HCT116 (cell line): ENCODE measurements at regions not wholly inside any gene's neighbourhood (a gene's known extent, or its start where the extent isn't known, plus 50 kb on each side); places are given as distances from the start of the nearest gene placed in this dataset.

Experiments used
- ATAC-seq: fragments of 200-7000 bp; cut with Tn5 transposase; 2 replicates; pipeline ENCODE4 v1.9.1; 2020; ENCODE audit warnings: mild to moderate bottlenecking, moderate library complexity
- BruUV-seq: library from RNA; stranded (reverse); fragments of 400-500 nt; replicated peaks from 2 replicates; lab custom pipeline; 2021; lab: Mats Ljungman, UMichigan
- CTCF ChIA-PET: fragments of 300-600 bp; sonication (Branson Sonifier 250); formaldehyde crosslinking; loops from one replicate; lab custom pipeline; 2021; ENCODE audit warnings: antibody characterized with exemption; lab: Charles Lee
- POLR2A ChIA-PET: fragments of 300-600, 350-600 bp; sonication (Branson Sonifier 250); formaldehyde crosslinking; loops from one replicate; lab custom pipeline; 2021; ENCODE audit warnings: antibody characterized with exemption; lab: Charles Lee
- RAD21 ChIA-PET, 2 experiments: fragments of 300-600 bp; sonication (Branson Sonifier 250); formaldehyde crosslinking; loops; one replicate each; lab custom pipeline; 2023; ENCODE audit warnings: low total read pairs in 2 of 2; ENCODE audit not compliant: uncharacterized antibody in 2 of 2, unreplicated experiment in 2 of 2, low non-redundant PET in 1 of 2; lab: Charles Lee
- DNase-seq: peaks from one replicate; pipeline ENCODE4 v3.0.0-alpha.2; 2010; ENCODE audit warnings: low read depth, low spot score
- H2AFZ ChIP-seq: fragments of 200-600 bp; shearing (Covaris generic), sonication (generic); 2 replicates; pipeline ENCODE4 v1.6.1; 2017; ENCODE audit warnings: low read depth, mixed run types, mixed read lengths, antibody characterized with exemption, low read length; ENCODE audit not compliant: poor library complexity, severe bottlenecking
- H3K27ac ChIP-seq: 2 replicates; pipeline ENCODE4 v1.5.1; 2012; ENCODE audit warnings: low read depth, low read length
- H3K27me3 ChIP-seq: fragments of 200-600 bp; sonication (generic); 2 replicates; pipeline ENCODE4 v1.6.1; 2016; ENCODE audit warnings: mixed run types, low read length, mixed read lengths; ENCODE audit not compliant: insufficient read depth
- H3K36me3 ChIP-seq, 2 experiments: fragments of 200-500 bp in 1 of 2; fragments of 200-600 bp in 1 of 2; sonication (Bioruptor generic) in 1 of 2; sonication (generic) in 1 of 2; 2 replicates each; pipeline versions ENCODE4 v1.5.1 to v1.6.1; 2014 to 2016; ENCODE audit warnings: low read length in 2 of 2, inconsistent platforms in 1 of 2, mixed read lengths in 1 of 2, mixed run types in 1 of 2; ENCODE audit not compliant: insufficient read depth in 2 of 2, control insufficient read depth in 1 of 2
- H3K4me1 ChIP-seq, 2 experiments: fragments of 200-600 bp in 1 of 2; sonication (generic) in 1 of 2; 2 replicates each; pipeline versions ENCODE4 v1.5.1 to v1.6.1; 2012 to 2017; ENCODE audit warnings: low read length in 2 of 2, inconsistent platforms in 1 of 2, mild to moderate bottlenecking in 1 of 2, mixed read lengths in 1 of 2, mixed run types in 1 of 2, moderate library complexity in 1 of 2; ENCODE audit not compliant: insufficient read depth in 2 of 2, control insufficient read depth in 1 of 2
- H3K4me2 ChIP-seq: fragments of 200-600 bp; sonication (generic); 2 replicates; pipeline ENCODE4 v1.6.1; 2017; ENCODE audit warnings: mixed run types, low read length, mixed read lengths
- H3K4me3 ChIP-seq, 2 experiments: fragments of 200-600 bp in 1 of 2; sonication (generic) in 1 of 2; replicated peaks in 1 of 2; 2 replicates each; pipeline ENCODE4 v1.5.1; 2011 to 2016; ENCODE audit warnings: low read length in 2 of 2, control low read depth in 1 of 2, low read depth in 1 of 2, mild to moderate bottlenecking in 1 of 2, mixed read lengths in 1 of 2, mixed run types in 1 of 2
- H3K79me2 ChIP-seq: fragments of 200-600 bp; sonication (generic); 2 replicates; pipeline ENCODE4 v1.6.1; 2017; ENCODE audit warnings: mild to moderate bottlenecking, mixed run types, low read length, moderate library complexity, mixed read lengths; ENCODE audit not compliant: insufficient read depth
- H3K9ac ChIP-seq: fragments of 200-600 bp; sonication (generic); 2 replicates; pipeline ENCODE4 v1.6.1; 2016; ENCODE audit warnings: low read length, mixed read lengths
- H3K9me2 ChIP-seq: fragments of 200-600 bp; sonication (generic), shearing (Covaris generic); 2 replicates; pipeline ENCODE4 v1.6.1; 2017; ENCODE audit warnings: mixed run types, mild to moderate bottlenecking, moderate library complexity; ENCODE audit not compliant: insufficient read depth
- H3K9me3 ChIP-seq, 2 experiments: fragments of 200-500 bp in 1 of 2; fragments of 200-600 bp in 1 of 2; sonication (Bioruptor generic) in 1 of 2; sonication (generic) in 1 of 2; 2 replicates each; pipeline ENCODE4 v1.6.1; 2014 to 2017; ENCODE audit warnings: low read length in 2 of 2, mixed read lengths in 2 of 2, inconsistent platforms in 1 of 2, low read depth in 1 of 2, mild to moderate bottlenecking in 1 of 2, mixed run types in 1 of 2, moderate library complexity in 1 of 2; ENCODE audit not compliant: control insufficient read depth in 1 of 2, insufficient read depth in 1 of 2
- H4K20me1 ChIP-seq: fragments of 200-600 bp; sonication (generic), shearing (Covaris generic); 2 replicates; pipeline ENCODE4 v1.6.1; 2017; ENCODE audit warnings: mixed run types, mild to moderate bottlenecking, moderate library complexity; ENCODE audit not compliant: insufficient read depth
- ATF3 ChIP-seq: IDR thresholded peaks from 2 replicates; pipeline ENCODE4 v1.6.1; 2012
- CBX3 ChIP-seq: IDR thresholded peaks from 2 replicates; pipeline ENCODE4 v1.6.1; 2012; ENCODE audit warnings: low read depth
- CEBPB ChIP-seq: IDR thresholded peaks from 2 replicates; pipeline ENCODE4 v1.6.1; 2012; ENCODE audit warnings: low read depth
- ELF1 ChIP-seq: IDR thresholded peaks from 2 replicates; pipeline ENCODE4 v1.6.1; 2012; ENCODE audit warnings: low read depth, borderline replicate concordance
- EZH2 ChIP-seq: fragments of 200-600 bp; sonication (generic); IDR thresholded peaks from 2 replicates; pipeline ENCODE4 v1.6.1; 2017; ENCODE audit warnings: antibody characterized with exemption, mixed run types
- EZH2phosphoT487 ChIP-seq: fragments of 200-600 bp; IDR thresholded peaks from 2 replicates; pipeline ENCODE4 v1.6.1; 2018; ENCODE audit warnings: antibody characterized with exemption, borderline replicate concordance
- FOSL1 ChIP-seq: IDR thresholded peaks from 2 replicates; pipeline ENCODE4 v1.6.1; 2012; ENCODE audit warnings: low read depth
- POLR2A ChIP-seq: IDR thresholded peaks from 2 replicates; pipeline ENCODE4 v1.7.0; 2011; ENCODE audit warnings: borderline replicate concordance; ENCODE audit not compliant: insufficient read depth, insufficient read length; ENCODE audit errors: extremely low read depth
- POLR2AphosphoS5 ChIP-seq: IDR thresholded peaks from 2 replicates; pipeline ENCODE4 v1.6.1; 2011; ENCODE audit warnings: mild to moderate bottlenecking, low read depth, low read length, moderate library complexity
- SP1 ChIP-seq: IDR thresholded peaks from 2 replicates; pipeline ENCODE4 v1.6.1; 2012; ENCODE audit warnings: low read depth
- SRF ChIP-seq: IDR thresholded peaks from 2 replicates; pipeline ENCODE4 v1.6.1; 2012; ENCODE audit warnings: low read depth
- TCF7L2 ChIP-seq: IDR thresholded peaks from 2 replicates; pipeline ENCODE4 v1.7.0; 2011; ENCODE audit warnings: borderline replicate concordance, inconsistent platforms; ENCODE audit not compliant: insufficient read depth, insufficient read length; ENCODE audit errors: extremely low read depth
- YY1 ChIP-seq: IDR thresholded peaks from 2 replicates; pipeline ENCODE4 v1.6.1; 2011; ENCODE audit warnings: low read length, low read depth, moderate library complexity, mild to moderate bottlenecking; ENCODE audit not compliant: insufficient replicate concordance; ENCODE audit errors: extremely low read depth
- ZFX ChIP-seq: fragments of 450-650 bp; IDR thresholded peaks from 2 replicates; pipeline ENCODE4 v1.6.1; 2017
- ZNF274 ChIP-seq: fragments of 200-500 bp; sonication (Bioruptor generic); IDR thresholded peaks from 2 replicates; pipeline ENCODE4 v1.6.1; 2014; ENCODE audit warnings: mild to moderate bottlenecking, low read depth, low read length, inconsistent platforms
- intact Hi-C: fragments of 100-400 bp; cut with micrococcal nuclease; formaldehyde crosslinking; loops from 2 replicates; pipeline ENCODE4 v1.10.0; 2022
- TF ChIP-seq, protein P1 (sequence below): IDR thresholded peaks from 2 replicates; pipeline ENCODE4 v1.6.1; 2012; ENCODE audit warnings: low read depth
- TF ChIP-seq, protein P2 (sequence below), 3 experiments: fragments of 200-600 bp in 1 of 3; sonication (generic) in 1 of 3; IDR thresholded peaks in 2 of 3; conservative IDR thresholded peaks in 1 of 3; 2 replicates each; pipeline ENCODE4 v1.5.1; 2012 to 2017; ENCODE audit warnings: low read depth in 2 of 3, low read length in 2 of 3, antibody characterized with exemption in 1 of 3, borderline replicate concordance in 1 of 3, control low read depth in 1 of 3, mild to moderate bottlenecking in 1 of 3, mixed read lengths in 1 of 3, mixed run types in 1 of 3, moderate library complexity in 1 of 3; ENCODE audit not compliant: insufficient read depth in 1 of 3
- TF ChIP-seq, protein P3 (sequence below): IDR thresholded peaks from 2 replicates; pipeline ENCODE4 v1.6.1; 2011; ENCODE audit warnings: mild to moderate bottlenecking, low read length, moderate library complexity; ENCODE audit not compliant: insufficient replicate concordance; ENCODE audit errors: extremely low read depth

DNA sequence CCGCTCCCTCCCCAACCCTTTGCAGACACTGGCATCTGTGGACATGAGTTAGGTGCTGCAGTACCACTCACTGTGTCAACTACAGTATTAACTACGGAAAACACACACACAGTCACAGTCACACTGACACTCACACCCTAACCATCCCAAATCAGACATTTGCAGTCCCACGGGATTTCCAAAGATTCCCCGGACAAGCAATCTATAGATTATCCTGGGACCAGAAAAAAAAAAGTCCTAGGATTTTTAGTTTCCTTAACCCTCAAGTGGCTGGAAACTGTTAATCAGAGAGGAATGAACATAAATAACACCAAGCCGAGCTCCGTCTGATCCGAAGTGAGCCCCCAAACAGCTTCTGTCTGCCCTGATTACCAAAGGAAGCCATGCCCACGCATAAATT lies 81.9 kb upstream of the DHRSX start:
- Histone ChIP-seq H2AFZ (no peak overlapping the region), H3K9me3 (no peaks in the 10 kb centered on the region), H3K9me2 (no peaks in the 10 kb centered on the region), H3K36me3 (no peaks in the 10 kb centered on the region), H3K27ac (no peak overlapping the region), H4K20me1 (no peaks in the 10 kb centered on the region), H3K4me2 (no peak overlapping the region), H3K79me2 (no peaks in the 10 kb centered on the region), H3K4me1 (peaks cover 8 to 11% of the 10 kb centered on the region in 2 experiments; a peak in 3 of 4 replicates), H3K9ac (no peak overlapping the region), H3K27me3 (no peaks in the 10 kb centered on the region), H3K4me3 (no peak overlapping the region)
- no TSS peak for BruUV-seq
- no peak for TF ChIP-seq TCF7L2
- no peak for TF ChIP-seq YY1
- no peak for TF ChIP-seq POLR2AphosphoS5
- TF ChIP-seq, protein P1, sequence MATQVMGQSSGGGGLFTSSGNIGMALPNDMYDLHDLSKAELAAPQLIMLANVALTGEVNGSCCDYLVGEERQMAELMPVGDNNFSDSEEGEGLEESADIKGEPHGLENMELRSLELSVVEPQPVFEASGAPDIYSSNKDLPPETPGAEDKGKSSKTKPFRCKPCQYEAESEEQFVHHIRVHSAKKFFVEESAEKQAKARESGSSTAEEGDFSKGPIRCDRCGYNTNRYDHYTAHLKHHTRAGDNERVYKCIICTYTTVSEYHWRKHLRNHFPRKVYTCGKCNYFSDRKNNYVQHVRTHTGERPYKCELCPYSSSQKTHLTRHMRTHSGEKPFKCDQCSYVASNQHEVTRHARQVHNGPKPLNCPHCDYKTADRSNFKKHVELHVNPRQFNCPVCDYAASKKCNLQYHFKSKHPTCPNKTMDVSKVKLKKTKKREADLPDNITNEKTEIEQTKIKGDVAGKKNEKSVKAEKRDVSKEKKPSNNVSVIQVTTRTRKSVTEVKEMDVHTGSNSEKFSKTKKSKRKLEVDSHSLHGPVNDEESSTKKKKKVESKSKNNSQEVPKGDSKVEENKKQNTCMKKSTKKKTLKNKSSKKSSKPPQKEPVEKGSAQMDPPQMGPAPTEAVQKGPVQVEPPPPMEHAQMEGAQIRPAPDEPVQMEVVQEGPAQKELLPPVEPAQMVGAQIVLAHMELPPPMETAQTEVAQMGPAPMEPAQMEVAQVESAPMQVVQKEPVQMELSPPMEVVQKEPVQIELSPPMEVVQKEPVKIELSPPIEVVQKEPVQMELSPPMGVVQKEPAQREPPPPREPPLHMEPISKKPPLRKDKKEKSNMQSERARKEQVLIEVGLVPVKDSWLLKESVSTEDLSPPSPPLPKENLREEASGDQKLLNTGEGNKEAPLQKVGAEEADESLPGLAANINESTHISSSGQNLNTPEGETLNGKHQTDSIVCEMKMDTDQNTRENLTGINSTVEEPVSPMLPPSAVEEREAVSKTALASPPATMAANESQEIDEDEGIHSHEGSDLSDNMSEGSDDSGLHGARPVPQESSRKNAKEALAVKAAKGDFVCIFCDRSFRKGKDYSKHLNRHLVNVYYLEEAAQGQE: no peak
- no peak for TF ChIP-seq CEBPB
- no peak for TF ChIP-seq SRF
- TF ChIP-seq EZH2: no peak
- TF ChIP-seq, protein P2, sequence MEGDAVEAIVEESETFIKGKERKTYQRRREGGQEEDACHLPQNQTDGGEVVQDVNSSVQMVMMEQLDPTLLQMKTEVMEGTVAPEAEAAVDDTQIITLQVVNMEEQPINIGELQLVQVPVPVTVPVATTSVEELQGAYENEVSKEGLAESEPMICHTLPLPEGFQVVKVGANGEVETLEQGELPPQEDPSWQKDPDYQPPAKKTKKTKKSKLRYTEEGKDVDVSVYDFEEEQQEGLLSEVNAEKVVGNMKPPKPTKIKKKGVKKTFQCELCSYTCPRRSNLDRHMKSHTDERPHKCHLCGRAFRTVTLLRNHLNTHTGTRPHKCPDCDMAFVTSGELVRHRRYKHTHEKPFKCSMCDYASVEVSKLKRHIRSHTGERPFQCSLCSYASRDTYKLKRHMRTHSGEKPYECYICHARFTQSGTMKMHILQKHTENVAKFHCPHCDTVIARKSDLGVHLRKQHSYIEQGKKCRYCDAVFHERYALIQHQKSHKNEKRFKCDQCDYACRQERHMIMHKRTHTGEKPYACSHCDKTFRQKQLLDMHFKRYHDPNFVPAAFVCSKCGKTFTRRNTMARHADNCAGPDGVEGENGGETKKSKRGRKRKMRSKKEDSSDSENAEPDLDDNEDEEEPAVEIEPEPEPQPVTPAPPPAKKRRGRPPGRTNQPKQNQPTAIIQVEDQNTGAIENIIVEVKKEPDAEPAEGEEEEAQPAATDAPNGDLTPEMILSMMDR (IDR thresholded peaks at IDR 0.05 in 2 of 3, conservative IDR thresholded peaks at IDR 0.05 in 1 of 3; ENCODE audit: borderline replicate concordance in 1 of 3, insufficient read depth in 1 of 3, low read depth in 2 of 3, low read length in 2 of 3): no peak
- no peak for TF ChIP-seq POLR2A
- TF ChIP-seq CBX3: no peak
- TF ChIP-seq ATF3: no peak
- TF ChIP-seq FOSL1: no peak
- TF ChIP-seq EZH2phosphoT487: no peak
- TF ChIP-seq ELF1: no peak
- no peak for TF ChIP-seq ZNF274
- no peak for TF ChIP-seq SP1
- TF ChIP-seq, protein P3, sequence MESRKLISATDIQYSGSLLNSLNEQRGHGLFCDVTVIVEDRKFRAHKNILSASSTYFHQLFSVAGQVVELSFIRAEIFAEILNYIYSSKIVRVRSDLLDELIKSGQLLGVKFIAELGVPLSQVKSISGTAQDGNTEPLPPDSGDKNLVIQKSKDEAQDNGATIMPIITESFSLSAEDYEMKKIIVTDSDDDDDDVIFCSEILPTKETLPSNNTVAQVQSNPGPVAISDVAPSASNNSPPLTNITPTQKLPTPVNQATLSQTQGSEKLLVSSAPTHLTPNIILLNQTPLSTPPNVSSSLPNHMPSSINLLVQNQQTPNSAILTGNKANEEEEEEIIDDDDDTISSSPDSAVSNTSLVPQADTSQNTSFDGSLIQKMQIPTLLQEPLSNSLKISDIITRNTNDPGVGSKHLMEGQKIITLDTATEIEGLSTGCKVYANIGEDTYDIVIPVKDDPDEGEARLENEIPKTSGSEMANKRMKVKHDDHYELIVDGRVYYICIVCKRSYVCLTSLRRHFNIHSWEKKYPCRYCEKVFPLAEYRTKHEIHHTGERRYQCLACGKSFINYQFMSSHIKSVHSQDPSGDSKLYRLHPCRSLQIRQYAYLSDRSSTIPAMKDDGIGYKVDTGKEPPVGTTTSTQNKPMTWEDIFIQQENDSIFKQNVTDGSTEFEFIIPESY: no peak
- TF ChIP-seq ZFX: no peak
- RAD21 ChIA-PET: no interaction called here
- no peak for ATAC-seq
- POLR2A ChIA-PET: no interaction called here
- DNase-seq: no peak
- CTCF ChIA-PET: no interaction called here
- intact Hi-C loops: no loop called here
